A549 (cell line): ENCODE measurements at regions not wholly inside any gene's neighbourhood (a gene's known extent, or its start where the extent isn't known, plus 50 kb on each side); places are given as distances from the start of the nearest gene placed in this dataset.
"Not testable (repeated sequence)": the region's sequence is repeated elsewhere in the genome, so short reads cannot be mapped to it uniquely, and the experiment has no call there.

ENCODE experiments used
- ATAC-seq, 2 experiments: fragments of 200-7000 bp in 1 of 2; fragments of >200 bp in 1 of 2; cut with Nextera tagmentation in 1 of 2; cut with Tn5 transposase in 1 of 2; 3 replicates each; pipeline versions ENCODE4 v1.8.0 to v1.9.1; 2018 to 2020; ENCODE audit warnings: mild to moderate bottlenecking in 1 of 2, moderate library complexity in 1 of 2
- CTCF ChIA-PET: fragments of 300-600 bp; sonication (Branson Sonifier 250); formaldehyde crosslinking; extraction: SDS; loops from one replicate; lab custom pipeline; 2021; ENCODE audit warnings: antibody characterized with exemption, inconsistent platforms; lab: Yijun Ruan, JAX
- POLR2A ChIA-PET: fragments of 350-600 bp; formaldehyde crosslinking; extraction: SDS; loops from one replicate; lab custom pipeline; 2021; ENCODE audit warnings: antibody characterized with exemption, inconsistent platforms; lab: Yijun Ruan, JAX
- DNase-seq, 2 experiments: peaks; one replicate each; pipeline versions ENCODE4 v3.0.0 to v3.0.0-alpha.2; 2011 to 2016; ENCODE audit warnings: low read depth in 1 of 2, low spot score in 1 of 2
- FAIRE-seq: peaks from 2 replicates; lab custom pipeline; 2011; peaks lifted over from hg19 to GRCh38; lab: Jason Lieb, UNC
- H3K27ac ChIP-seq, 2 experiments: fragments of >200 bp; sonication (Bioruptor Twin); formaldehyde crosslinking; 3 replicates each; pipeline ENCODE4 v1.5.1; 2016 to 2017
- H3K4me1 ChIP-seq: fragments of >200 bp; sonication (Bioruptor Twin); formaldehyde crosslinking; 3 replicates; pipeline ENCODE4 v1.6.1; 2016
- H3K4me2 ChIP-seq: fragments of >200 bp; sonication (Bioruptor Twin); formaldehyde crosslinking; 3 replicates; pipeline ENCODE4 v1.6.1; 2016
- H3K4me3 ChIP-seq: fragments of >200 bp; sonication (Bioruptor Twin); formaldehyde crosslinking; 3 replicates; pipeline ENCODE4 v1.5.1; 2016
- H3K9me3 ChIP-seq: fragments of >200 bp; sonication (Bioruptor Twin); formaldehyde crosslinking; 3 replicates; pipeline ENCODE4 v1.6.1; 2016
- CBX2 ChIP-seq: fragments of 200-600 bp; sonication (generic); IDR thresholded peaks from 2 replicates; pipeline ENCODE4 v1.6.1; 2016; ENCODE audit warnings: low read depth, mild to moderate bottlenecking, borderline replicate concordance
- CEBPB ChIP-seq, 2 experiments: fragments of >200 bp in 1 of 2; sonication (Bioruptor Twin) in 1 of 2; formaldehyde crosslinking in 1 of 2; IDR thresholded peaks; 2 replicates each; pipeline ENCODE4 v1.6.1; 2012 to 2016
- ELK1 ChIP-seq: fragments of 150-350 bp; IDR thresholded peaks from 2 replicates; pipeline ENCODE4 v1.6.1; 2014; ENCODE audit warnings: low read depth, mild to moderate bottlenecking, low read length
- FOSB ChIP-seq: fragments of 250-450 bp; sonication (Bioruptor Pico); IDR thresholded peaks from 2 replicates; pipeline ENCODE4 v1.5.0; 2020; ENCODE audit warnings: mild to moderate bottlenecking, moderate library complexity
- FOSL2 ChIP-seq, 2 experiments: fragments of 450-650 bp in 1 of 2; fragments of >200 bp in 1 of 2; sonication (Bioruptor Twin) in 1 of 2; formaldehyde crosslinking; IDR thresholded peaks; 2 replicates each; pipeline versions ENCODE4 v1.5.0 to v1.6.1; 2016 to 2020; ENCODE audit warnings: mild to moderate bottlenecking in 1 of 2, moderate library complexity in 1 of 2
- GATA3 ChIP-seq: IDR thresholded peaks from 2 replicates; pipeline ENCODE4 v1.6.1; 2012; ENCODE audit warnings: borderline replicate concordance
- HDAC2 ChIP-seq: fragments of 200-600 bp; sonication (generic); IDR thresholded peaks from 2 replicates; pipeline ENCODE4 v1.6.1; 2016
- HEYL ChIP-seq: fragments of 250-450 bp; sonication (Bioruptor Pico); IDR thresholded peaks from 2 replicates; pipeline ENCODE4 v1.8.0; 2021; ENCODE audit warnings: mild to moderate bottlenecking, moderate library complexity
- HOXA7 ChIP-seq: fragments of 250-450 bp; sonication (Bioruptor Pico); IDR thresholded peaks from 2 replicates; pipeline ENCODE4 v1.5.0; 2020; ENCODE audit warnings: mild to moderate bottlenecking, moderate library complexity
- HOXB13 ChIP-seq: fragments of 250-450 bp; sonication (Bioruptor Pico); IDR thresholded peaks from 2 replicates; pipeline ENCODE4 v1.5.0; 2020; ENCODE audit warnings: low read depth, mild to moderate bottlenecking, moderate library complexity
- KDM5A ChIP-seq: fragments of 200-600 bp; sonication (generic); IDR thresholded peaks from 2 replicates; pipeline ENCODE4 v1.6.1; 2016; ENCODE audit warnings: antibody characterized with exemption, mild to moderate bottlenecking
- MAZ ChIP-seq: fragments of 150-350 bp; IDR thresholded peaks from 2 replicates; pipeline ENCODE4 v1.6.1; 2014; ENCODE audit warnings: antibody characterized with exemption, low read depth, low read length, borderline replicate concordance
- NFE2L2 ChIP-seq: fragments of 150-350 bp; conservative IDR thresholded peaks from 2 replicates; pipeline ENCODE4 v1.6.1; 2014; ENCODE audit warnings: low read length
- NR3C1 ChIP-seq: fragments of >200 bp; sonication (Bioruptor Twin); formaldehyde crosslinking; IDR thresholded peaks from 3 replicates; pipeline ENCODE4 v1.6.1; 2017
- RAD21 ChIP-seq, 2 experiments: fragments of >200 bp in 1 of 2; sonication (Bioruptor Twin) in 1 of 2; formaldehyde crosslinking in 1 of 2; IDR thresholded peaks in 1 of 2; conservative IDR thresholded peaks in 1 of 2; 2 replicates in 1 of 2; 3 replicates in 1 of 2; pipeline ENCODE4 v1.6.1; 2012 to 2018; ENCODE audit warnings: inconsistent platforms in 1 of 2
- RARB ChIP-seq: fragments of 250-450 bp; sonication (Bioruptor Pico); IDR thresholded peaks from 2 replicates; pipeline ENCODE4 v1.8.0; 2021; ENCODE audit warnings: mild to moderate bottlenecking, moderate library complexity
- RFX5 ChIP-seq: fragments of 450-650 bp; IDR thresholded peaks from 2 replicates; pipeline ENCODE4 v1.7.1; 2014; ENCODE audit warnings: antibody characterized with exemption, mild to moderate bottlenecking, moderate library complexity
- USF2 ChIP-seq: fragments of 450-650 bp; IDR thresholded peaks from 2 replicates; pipeline ENCODE4 v1.6.1; 2014; ENCODE audit warnings: antibody characterized with exemption
- ZC3H11A ChIP-seq: fragments of 450-650 bp; IDR thresholded peaks from 2 replicates; pipeline ENCODE4 v1.6.1; 2014; ENCODE audit warnings: antibody characterized with exemption, mild to moderate bottlenecking
- ZNF302 ChIP-seq: fragments of 250-450 bp; sonication (Bioruptor Pico); IDR thresholded peaks from 2 replicates; pipeline ENCODE4 v1.9.0; 2021; ENCODE audit warnings: inconsistent platforms, mild to moderate bottlenecking, moderate library complexity
- ZSCAN20 ChIP-seq: fragments of 250-450 bp; sonication (Bioruptor Pico); IDR thresholded peaks from 2 replicates; pipeline ENCODE4 v1.8.0; 2022; ENCODE audit warnings: mild to moderate bottlenecking, moderate library complexity
- WGBS: methylation state at CpG from one replicate; pipeline ENCODE4 v1.1.6; 2017; ENCODE audit errors: missing lambda C conversion rate; 5-methylcytosine and 5-hydroxymethylcytosine counted together

- DNase-seq (no peak), ATAC-seq (no peak), FAIRE-seq (no peak)
- TF ChIP-seq USF2 (no peak), ZNF302 (CRISPR knock-in tag) (no peak), HOXA7 (no peak), GATA3 (no peak), RARB (no peak), ZSCAN20 (CRISPR knock-in tag) (no peak), HEYL (CRISPR knock-in tag) (no peak), FOSL2 (IDR thresholded peaks at IDR 0.05) (no peak), FOSL2 (CRISPR knock-in tag; IDR thresholded peaks at IDR 0.05) (no peak), KDM5A (no peak), ELK1 (no peak), CEBPB (IDR thresholded peaks at IDR 0.05) (no peak), RFX5 (no peak), HOXB13 (CRISPR knock-in tag) (no peak), HDAC2 (no peak), ZC3H11A (no peak), MAZ (no peak), CBX2 (no peak)
- no peak overlapping the region for H3K4me3 ChIP-seq
- WGBS, result 16% methylated on average over 7 of the region's 7 CpGs
- H3K4me2 ChIP-seq, result no peak overlapping the region
- no peak overlapping the region for H3K27ac ChIP-seq
- H3K9me3 ChIP-seq, result no peaks in the 10 kb centered on the region
- POLR2A ChIA-PET, result no interaction called here
- CTCF ChIA-PET, result no interaction called here
- H3K4me1 ChIP-seq, result no peaks in the 10 kb centered on the region
Observed at GRCh38 chr12:72207486-72208409, 64.4 kb upstream of the TRHDE start.

GRCh38 chr12:72209086-72209485 lies 63.1 kb upstream of the TRHDE start:
- ATAC-seq (no peak), DNase-seq (no peak), FAIRE-seq (no peak)
- H3K27ac ChIP-seq, result no peak overlapping the region
- no peak overlapping the region for H3K4me2 ChIP-seq
- 0% methylated on average over 2 of the region's 2 CpGs for WGBS
- H3K4me3 ChIP-seq, result no peak overlapping the region
- TF ChIP-seq NFE2L2 (no peak), GATA3 (no peak), RAD21 (conservative IDR thresholded peaks at IDR 0.05 in 1 of 2, IDR thresholded peaks at IDR 0.05 in 1 of 2) (no peak), FOSB (no peak), KDM5A (no peak)
- ChIA-PET POLR2A (no interaction called here), CTCF (no interaction called here)
- H3K9me3 ChIP-seq, result no peaks in the 10 kb centered on the region
- H3K4me1 ChIP-seq, result no peaks in the 10 kb centered on the region

GRCh38 chr12:72214163-72214562 lies 58.0 kb upstream of the TRHDE start:
- 42% methylated on average over 4 of the region's 4 CpGs for WGBS
- Histone ChIP-seq H3K27ac (no peak overlapping the region), H3K4me1 (no peaks in the 10 kb centered on the region), H3K9me3 (no peaks in the 10 kb centered on the region), H3K4me3 (no peak overlapping the region), H3K4me2 (no peak overlapping the region)
- FAIRE-seq (no peak), ATAC-seq (no peak), DNase-seq (no peak)
- TF ChIP-seq NFE2L2 (no peak), NR3C1 (no peak), CEBPB (IDR thresholded peaks at IDR 0.05) (peak in 1 of 2 experiments; percentile 52; a peak in 1 of 4 replicates)
- ChIA-PET POLR2A (no interaction called here), CTCF (no interaction called here)

- POLR2A ChIA-PET, H3K4me3 ChIP-seq, DNase-seq, H3K4me2 ChIP-seq, H3K27ac ChIP-seq, H3K9me3 ChIP-seq, H3K4me1 ChIP-seq, ATAC-seq, FAIRE-seq: not testable (repeated sequence)
- CTCF ChIA-PET, result interaction anchor here (1.1 kb wide), 1 partner anchor 10 kb away, joined by 3 read pairs; no protein-coding TSS in a partner anchor
- WGBS, result 19% methylated on average over 2 of the region's 3 CpGs
Observed at GRCh38 chr12:72215287-72215686, 56.9 kb upstream of the TRHDE start.
